Endothelial cell (in vitro differentiated cells): ENCODE measurements at regions not wholly inside any gene's neighbourhood (a gene's known extent, or its start where the extent isn't known, plus 50 kb on each side); places are given as distances from the start of the nearest gene placed in this dataset.
"Not testable (repeated sequence)": the region's sequence is repeated elsewhere in the genome, so short reads cannot be mapped to it uniquely, and the experiment has no call there.

Source experiments
- DNase-seq: peaks from one replicate; pipeline ENCODE4 v3.0.0; 2021; ENCODE audit warnings: low spot score
- H3K27ac Mint-ChIP-seq: one replicate; pipeline ENCODE4 v1.8.0; 2021; ENCODE audit warnings: mixed read lengths, inconsistent platforms; ENCODE audit not compliant: unreplicated experiment
- H3K27me3 Mint-ChIP-seq: one replicate; pipeline ENCODE4 v1.8.0; 2021; ENCODE audit warnings: mild to moderate bottlenecking, moderate library complexity, mixed read lengths, inconsistent platforms; ENCODE audit not compliant: unreplicated experiment
- H3K36me3 Mint-ChIP-seq: one replicate; pipeline ENCODE4 v1.8.0; 2021; ENCODE audit warnings: mild to moderate bottlenecking, low read depth, mixed read lengths, inconsistent platforms; ENCODE audit not compliant: unreplicated experiment
- H3K4me1 Mint-ChIP-seq: one replicate; pipeline ENCODE4 v1.8.0; 2021; ENCODE audit warnings: mild to moderate bottlenecking, mixed read lengths, inconsistent platforms; ENCODE audit not compliant: unreplicated experiment
- H3K4me3 Mint-ChIP-seq: one replicate; pipeline ENCODE4 v1.8.0; 2021; ENCODE audit warnings: mild to moderate bottlenecking, mixed read lengths, inconsistent platforms; ENCODE audit not compliant: unreplicated experiment
- H3K9me3 Mint-ChIP-seq: one replicate; pipeline ENCODE4 v1.8.0; 2021; ENCODE audit warnings: mixed read lengths, inconsistent platforms; ENCODE audit not compliant: unreplicated experiment
- CTCF ChIP-seq: fragments of 200-600 bp; sonication (generic); IDR thresholded peaks from one replicate; pipeline ENCODE4 v1.5.0; 2021; ENCODE audit warnings: antibody characterized with exemption; ENCODE audit not compliant: unreplicated experiment

- Mint-ChIP-seq H3K9me3 (no peaks in the 10 kb centered on the region), H3K27me3 (no peaks in the 10 kb centered on the region), H3K27ac (no peak overlapping the region), H3K36me3 (no peaks in the 10 kb centered on the region), H3K4me1 (no peaks in the 10 kb centered on the region), H3K4me3 (no peak overlapping the region)
- no peak for TF ChIP-seq CTCF
- no peak for DNase-seq
These were observed 1066.7 kb upstream of the ATXN8OS start for GRCh38 chr13:69040898-69041297.

GRCh38 chr13:69035771-69036170 lies 1071.9 kb upstream of the ATXN8OS start:
- H3K27me3 Mint-ChIP-seq, result no peaks in the 10 kb centered on the region
- H3K9me3 Mint-ChIP-seq, result no peaks in the 10 kb centered on the region
- no peaks in the 10 kb centered on the region for H3K4me1 Mint-ChIP-seq
- H3K27ac Mint-ChIP-seq, result no peak overlapping the region
- H3K4me3 Mint-ChIP-seq, result no peak overlapping the region
- DNase-seq, result no peak
- no peak for TF ChIP-seq CTCF
- H3K36me3 Mint-ChIP-seq, result no peaks in the 10 kb centered on the region

- Mint-ChIP-seq H3K9me3 (no peaks in the 10 kb centered on the region), H3K36me3 (no peaks in the 10 kb centered on the region), H3K4me1 (no peaks in the 10 kb centered on the region), H3K4me3 (no peak overlapping the region), H3K27ac (no peak overlapping the region), H3K27me3 (no peaks in the 10 kb centered on the region)
- TF ChIP-seq CTCF, result no peak
- no peak for DNase-seq
These were observed 1078.7 kb upstream of the ATXN8OS start for GRCh38 chr13:69028936-69029335.

GRCh38 chr13:69020120-69020519 lies 1087.5 kb upstream of the ATXN8OS start:
- no peaks in the 10 kb centered on the region for H3K27me3 Mint-ChIP-seq
- H3K4me1 Mint-ChIP-seq, result no peaks in the 10 kb centered on the region
- H3K36me3 Mint-ChIP-seq, result no peaks in the 10 kb centered on the region
- no peak for TF ChIP-seq CTCF
- H3K27ac Mint-ChIP-seq, result no peak overlapping the region
- no peak for DNase-seq
- no peaks in the 10 kb centered on the region for H3K9me3 Mint-ChIP-seq
- no peak overlapping the region for H3K4me3 Mint-ChIP-seq

- H3K27me3 Mint-ChIP-seq, H3K36me3 Mint-ChIP-seq, H3K4me3 Mint-ChIP-seq: not testable (repeated sequence)
These were observed 1089.5 kb upstream of the ATXN8OS start for GRCh38 chr13:69018173-69018572.

GRCh38 chr13:69010789-69011188 lies 1096.8 kb upstream of the ATXN8OS start:
- Mint-ChIP-seq H3K27me3 (no peaks in the 10 kb centered on the region), H3K27ac (no peak overlapping the region), H3K36me3 (no peaks in the 10 kb centered on the region), H3K4me1 (no peaks in the 10 kb centered on the region), H3K4me3 (no peak overlapping the region), H3K9me3 (no peaks in the 10 kb centered on the region)
- TF ChIP-seq CTCF, result no peak
- DNase-seq, result no peak

More at GRCh38 chr13:69018173-69018572, 1089.5 kb upstream of the ATXN8OS start:
- DNase-seq, H3K27ac Mint-ChIP-seq, H3K9me3 Mint-ChIP-seq, H3K4me1 Mint-ChIP-seq: not testable (repeated sequence)
